ENCODE measurements at regions not wholly inside any gene's neighbourhood (a gene's known extent, or its start where the extent isn't known, plus 50 kb on each side); places are given as distances from the start of the nearest gene placed in this dataset.
"Not testable (repeated sequence)": the region's sequence is repeated elsewhere in the genome, so short reads cannot be mapped to it uniquely, and the experiment has no call there.

DNA sequence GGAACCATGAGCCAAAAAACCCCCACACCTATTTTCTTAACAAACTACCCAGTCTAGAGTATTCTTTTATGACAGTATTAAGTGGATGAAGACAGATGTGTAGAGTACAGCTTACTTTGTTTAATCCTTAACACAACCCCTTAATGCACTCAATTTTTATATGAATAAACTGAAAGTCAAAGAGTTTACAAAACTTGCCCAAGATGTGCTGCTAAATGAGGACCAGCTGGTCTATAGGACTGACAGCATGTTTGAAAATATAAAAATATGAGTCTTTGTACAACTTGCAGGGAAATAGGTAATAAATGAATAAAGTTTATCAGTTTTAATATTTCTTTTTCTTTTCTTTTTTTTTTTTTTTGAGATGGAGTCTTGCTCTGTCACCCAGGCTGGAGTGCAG lies 102.3 kb downstream of the ZFY start:
- DNase-seq: no peak
- ATAC-seq: no peak
- intact Hi-C loops (cut with DNase I, micrococcal nuclease): no loop called here

DNA sequence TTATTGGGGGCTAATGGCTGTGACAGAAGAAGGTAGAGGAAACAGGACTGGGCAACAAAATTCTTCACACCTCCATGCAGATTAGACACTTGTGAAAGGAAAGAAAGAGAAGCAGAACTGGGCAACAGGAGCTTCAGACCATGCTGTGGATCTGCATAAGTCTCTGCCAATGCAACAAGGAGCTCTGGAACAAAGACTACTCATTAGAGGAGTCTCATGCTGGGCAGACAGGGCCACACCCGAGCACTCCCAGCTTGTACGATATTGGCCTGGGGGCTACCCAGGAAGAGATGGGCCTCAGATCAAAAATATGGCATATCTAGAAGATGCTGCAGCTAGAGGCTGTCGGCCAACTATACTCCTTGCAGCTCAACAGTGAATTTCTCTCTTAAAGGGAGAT lies 105.2 kb downstream of the ZFY start:
- DNase-seq (no peak), ATAC-seq (no peak)
- intact Hi-C loops (cut with DNase I, micrococcal nuclease): no loop called here

DNA sequence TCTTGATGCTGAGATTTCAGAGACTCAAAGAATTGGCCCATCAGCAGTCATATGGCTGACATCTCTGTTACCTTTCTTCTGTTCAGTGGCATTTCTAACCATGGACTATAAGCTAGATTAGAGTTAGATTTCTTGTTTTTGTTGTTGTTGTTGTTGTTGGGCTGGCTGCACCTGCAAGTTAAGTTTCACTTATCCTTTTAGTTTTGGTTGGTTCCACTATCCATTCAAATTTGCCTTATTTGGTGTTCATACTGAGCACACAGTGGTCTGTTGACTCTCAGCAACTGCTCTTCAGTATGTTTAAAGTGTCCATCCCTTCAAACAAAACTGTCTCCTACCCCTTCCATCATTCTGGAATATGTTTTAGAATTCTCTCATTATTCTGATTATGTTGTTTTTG lies 106.8 kb downstream of the ZFY start:
- no peak for DNase-seq
- ATAC-seq: no peak
- intact Hi-C loops (cut with DNase I, micrococcal nuclease): no loop called here

DNA sequence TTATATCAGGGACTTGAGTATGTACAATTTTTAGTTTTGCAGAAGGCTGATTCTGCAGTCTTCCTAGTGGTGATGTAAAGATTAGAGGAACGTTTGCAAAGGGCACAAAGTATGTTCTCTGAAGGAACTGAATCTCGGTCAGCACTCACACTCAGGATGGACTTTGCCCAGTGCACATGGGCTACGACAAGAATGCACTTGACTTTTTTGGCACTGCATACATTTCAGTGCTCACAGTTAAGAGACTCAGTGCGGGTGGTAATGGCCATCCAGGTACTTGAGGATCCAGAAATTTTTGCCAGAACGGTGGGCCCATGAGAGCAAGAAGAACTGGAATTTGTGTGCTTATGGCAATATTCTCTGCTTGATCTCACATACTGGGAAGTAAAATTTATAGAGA lies 107.7 kb downstream of the ZFY start:
- ATAC-seq (no peak), DNase-seq (no peak)

DNA sequence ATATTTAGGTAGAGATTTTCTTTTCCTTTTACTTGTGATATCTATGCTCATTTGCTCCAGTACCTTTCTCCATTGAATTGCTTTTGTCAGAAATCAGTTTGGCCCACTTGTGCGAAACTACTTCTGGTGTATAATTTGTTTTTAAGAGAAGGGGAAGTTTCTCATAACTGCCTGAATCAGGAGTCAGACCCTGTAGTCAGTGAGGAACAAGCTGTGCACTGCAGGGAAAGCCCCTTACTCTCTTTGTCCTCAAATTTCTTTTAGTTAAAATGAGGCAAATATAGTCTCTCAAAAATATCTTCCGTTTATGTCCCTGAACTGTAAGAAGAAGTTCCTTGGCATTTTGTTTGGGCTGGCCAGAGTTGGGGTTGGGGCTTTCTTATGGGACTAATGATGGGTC lies 109.9 kb downstream of the ZFY start:
- no peak for DNase-seq
- ATAC-seq: no peak
- intact Hi-C loops (cut with DNase I, micrococcal nuclease): no loop called here

More for the DNA sequence above, 107.7 kb downstream of the ZFY start:
- intact Hi-C loops (cut with DNase I, micrococcal nuclease): no loop called here

DNA sequence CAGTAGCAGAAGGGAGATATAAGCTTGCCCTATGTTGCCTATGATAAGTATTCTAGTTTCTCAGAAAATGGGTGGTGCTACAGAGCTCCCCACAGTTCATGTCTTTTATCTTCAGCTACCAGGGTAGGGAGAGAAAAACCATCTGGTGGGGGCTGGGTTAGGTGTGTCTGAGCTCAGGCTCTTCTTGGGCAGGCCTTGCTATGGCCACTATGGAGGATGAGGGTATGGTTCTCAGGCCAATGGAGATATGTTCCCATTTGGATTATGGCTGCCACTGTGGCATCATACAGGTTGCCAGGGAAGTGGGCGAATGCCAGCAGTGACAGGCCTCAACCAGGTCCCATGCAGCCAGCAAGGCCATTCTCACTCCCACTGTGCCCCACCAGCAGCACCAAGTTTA lies 120.3 kb downstream of the ZFY start:
- not testable (repeated sequence) for ATAC-seq

DNA sequence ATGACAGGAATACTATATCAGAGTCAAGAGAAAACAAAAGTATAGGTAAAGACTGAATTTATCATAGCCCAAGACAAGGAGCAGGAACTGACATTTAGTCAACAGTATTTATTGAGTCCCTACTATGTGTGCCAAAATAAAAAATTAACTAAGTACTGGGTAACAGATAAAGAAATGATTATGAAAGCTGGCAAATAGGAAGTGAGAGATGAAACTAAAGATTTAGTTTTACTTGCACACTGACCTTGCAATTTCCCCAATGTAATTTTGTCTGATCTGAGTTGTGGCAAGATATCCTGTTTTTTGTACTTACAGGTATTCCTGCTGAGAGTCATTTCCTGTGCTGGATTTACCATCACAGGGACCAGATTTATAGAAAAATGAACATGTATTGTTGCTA lies 123.2 kb downstream of the ZFY start:
- intact Hi-C loops (cut with DNase I, micrococcal nuclease); ATAC-seq; DNase-seq: not testable (repeated sequence)

More for the DNA sequence above, 120.3 kb downstream of the ZFY start:
- intact Hi-C loops (cut with DNase I, micrococcal nuclease); DNase-seq: not testable (repeated sequence)

DNA sequence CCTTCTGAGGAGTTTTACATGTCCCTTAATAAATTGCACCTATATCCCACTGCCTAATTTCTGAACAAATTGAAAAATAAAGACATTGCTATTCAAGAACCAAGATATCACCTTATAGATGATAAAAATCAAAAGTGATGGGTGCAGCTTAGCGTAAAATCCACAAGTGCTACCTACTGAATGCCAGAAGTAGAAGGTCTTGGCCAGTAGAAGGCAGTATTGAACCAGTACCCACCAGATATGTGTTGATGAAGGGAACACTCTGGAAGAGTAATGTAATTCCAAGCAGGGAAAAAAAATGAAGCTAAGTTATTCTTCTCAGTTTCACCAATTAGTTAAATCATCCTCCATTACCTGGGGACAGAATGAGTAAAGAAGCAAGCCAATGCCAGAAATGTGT lies 125.5 kb downstream of the ZFY start:
- DNase-seq; ATAC-seq; intact Hi-C loops (cut with DNase I, micrococcal nuclease): not testable (repeated sequence)

DNA sequence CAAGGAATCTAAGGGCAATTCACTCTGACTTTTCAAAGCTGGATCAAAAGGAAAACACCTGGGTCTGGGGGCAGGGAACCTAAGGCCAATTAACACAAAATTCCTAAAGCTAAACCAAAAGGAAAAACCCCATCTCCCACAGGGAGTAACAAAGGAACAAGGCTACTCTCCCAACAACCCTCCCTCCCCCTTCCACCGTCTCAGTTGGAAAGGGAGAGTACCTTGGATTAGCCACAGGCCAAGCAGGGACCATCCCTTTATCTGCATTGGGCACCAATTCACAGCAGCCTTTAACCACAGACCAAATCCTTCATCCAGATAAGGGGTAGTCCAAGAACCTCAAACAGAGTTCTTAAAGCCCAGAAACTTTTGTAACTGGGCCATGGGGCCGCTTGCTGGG lies 153.0 kb downstream of the ZFY start:
- intact Hi-C loops (cut with DNase I, micrococcal nuclease); DNase-seq; ATAC-seq: not testable (repeated sequence)

DNA sequence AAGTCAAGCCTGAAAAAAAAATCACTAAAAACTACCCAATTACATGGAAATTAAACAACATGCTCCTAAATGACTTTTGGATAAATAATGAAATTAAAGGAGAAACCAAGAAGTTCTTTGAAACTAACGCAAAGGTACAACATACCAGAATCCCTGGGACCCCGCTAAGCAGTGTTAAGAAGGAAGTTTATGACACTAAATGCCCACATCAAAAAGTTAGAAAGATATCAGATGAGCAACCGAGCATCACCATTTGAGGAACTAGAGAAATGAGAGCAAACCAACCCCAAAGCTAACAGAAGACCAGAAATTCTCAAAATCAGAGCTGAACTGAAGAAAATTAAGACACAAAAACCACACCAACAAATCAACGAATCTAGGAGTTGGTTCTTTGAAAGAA lies 173.5 kb downstream of the ZFY start:
- intact Hi-C loops (cut with DNase I, micrococcal nuclease): not testable (repeated sequence)

DNA sequence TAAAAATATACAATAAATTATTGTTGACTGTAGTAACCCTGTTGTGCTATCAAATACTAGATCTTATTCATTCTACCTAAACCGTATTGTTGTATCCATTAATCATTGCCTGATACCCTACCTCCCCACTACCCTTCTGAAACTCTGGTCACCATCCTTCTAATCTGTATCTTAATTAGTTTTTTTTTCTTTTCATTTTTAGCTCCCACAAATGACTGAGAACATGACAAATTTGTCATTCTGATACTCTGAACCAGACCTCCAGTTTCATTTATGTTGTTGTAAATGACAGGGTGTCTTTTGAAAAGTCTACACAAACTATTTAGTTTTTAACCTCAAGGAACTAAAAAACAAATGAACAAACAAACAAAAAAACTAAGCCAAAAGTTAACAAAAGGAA lies 185.1 kb downstream of the ZFY start:
- ATAC-seq; DNase-seq; intact Hi-C loops (cut with DNase I, micrococcal nuclease): not testable (repeated sequence)

More for the DNA sequence above, 173.5 kb downstream of the ZFY start:
- not testable (repeated sequence) for DNase-seq, ATAC-seq

DNA sequence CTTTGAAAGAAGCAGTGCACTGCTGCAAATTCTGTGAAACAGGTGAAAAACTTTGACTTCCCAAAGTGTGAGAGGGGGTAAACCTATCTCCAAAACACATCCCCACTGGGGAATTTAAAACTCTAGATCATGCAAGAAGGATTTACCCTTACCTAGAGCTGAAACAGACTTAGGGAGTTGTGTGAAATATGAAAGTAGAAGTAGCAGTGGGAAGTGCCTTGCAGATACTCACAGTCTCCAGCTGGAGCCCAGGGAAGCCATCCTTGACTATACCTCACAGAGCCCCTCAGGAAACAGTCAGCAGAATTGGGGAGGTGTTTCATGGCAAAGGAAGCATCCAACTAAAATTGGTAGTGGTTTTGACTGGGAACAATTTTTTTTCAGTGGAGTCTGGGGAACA lies 185.5 kb downstream of the ZFY start:
- DNase-seq; ATAC-seq; intact Hi-C loops (cut with DNase I, micrococcal nuclease): not testable (repeated sequence)

DNA sequence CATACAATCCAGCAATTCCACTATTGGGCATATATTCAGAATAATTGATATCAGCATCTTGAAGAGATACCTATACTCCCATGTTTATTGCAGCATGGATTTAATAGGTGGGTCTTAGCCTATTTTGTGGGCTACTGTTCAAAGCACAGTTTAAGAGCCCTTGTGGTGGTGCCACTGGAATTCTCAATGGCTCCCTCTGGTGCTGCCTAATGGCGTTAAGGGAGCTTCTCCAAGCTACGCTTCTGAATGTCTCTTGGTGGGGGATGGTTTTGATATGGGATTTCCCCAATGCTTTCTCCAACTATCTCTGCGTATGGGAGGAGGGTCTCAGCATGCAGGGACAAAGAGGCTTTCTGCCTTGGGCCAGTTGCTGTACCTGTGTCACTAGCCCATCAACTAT lies 188.3 kb downstream of the ZFY start:
- ATAC-seq; DNase-seq; intact Hi-C loops (cut with DNase I, micrococcal nuclease): not testable (repeated sequence)

DNA sequence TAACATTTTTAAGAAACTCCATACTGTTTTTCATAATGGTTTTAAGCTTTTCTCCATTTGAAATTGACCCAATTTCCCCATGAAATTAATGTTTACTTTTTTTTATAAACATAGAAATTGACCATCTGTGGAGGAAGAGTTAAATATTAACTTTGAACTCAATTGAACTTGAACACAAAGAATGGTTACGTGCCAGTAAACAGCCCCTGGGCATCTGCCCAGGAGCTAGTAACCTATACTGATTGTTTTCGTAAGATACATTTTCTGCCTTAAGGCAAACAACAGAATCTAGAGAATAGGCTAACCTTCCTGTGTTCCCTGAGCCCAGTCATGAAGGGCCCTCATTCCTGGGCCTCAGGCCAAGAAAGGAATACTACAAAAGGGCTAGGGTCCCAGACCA lies 235.9 kb downstream of the ZFY start:
- intact Hi-C loops (cut with DNase I, micrococcal nuclease); ATAC-seq: not testable (repeated sequence)
- DNase-seq: peak in 1 of 2 donors; percentile 9

DNA sequence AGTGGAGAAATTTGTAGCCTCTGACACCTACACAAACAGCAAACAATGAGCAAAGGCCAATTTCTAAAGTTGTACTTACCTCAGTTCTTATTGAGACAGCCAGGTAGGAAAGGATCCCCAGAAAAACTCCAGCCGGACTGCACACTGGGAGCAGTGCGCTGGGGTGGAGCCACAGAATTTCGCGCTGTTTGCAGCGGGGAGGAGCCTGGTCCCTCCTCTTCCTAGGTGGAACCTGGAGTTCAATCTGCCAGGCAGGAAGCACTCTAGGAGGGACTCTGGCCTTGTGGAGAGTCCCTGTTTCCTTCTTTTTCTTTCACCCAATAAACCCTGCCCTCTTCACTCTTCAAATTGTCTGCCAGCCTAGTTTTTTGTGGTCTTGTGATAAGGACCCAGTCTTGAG lies 259.9 kb downstream of the ZFY start:
- intact Hi-C loops (cut with DNase I, micrococcal nuclease); ATAC-seq; DNase-seq: not testable (repeated sequence)

DNA sequence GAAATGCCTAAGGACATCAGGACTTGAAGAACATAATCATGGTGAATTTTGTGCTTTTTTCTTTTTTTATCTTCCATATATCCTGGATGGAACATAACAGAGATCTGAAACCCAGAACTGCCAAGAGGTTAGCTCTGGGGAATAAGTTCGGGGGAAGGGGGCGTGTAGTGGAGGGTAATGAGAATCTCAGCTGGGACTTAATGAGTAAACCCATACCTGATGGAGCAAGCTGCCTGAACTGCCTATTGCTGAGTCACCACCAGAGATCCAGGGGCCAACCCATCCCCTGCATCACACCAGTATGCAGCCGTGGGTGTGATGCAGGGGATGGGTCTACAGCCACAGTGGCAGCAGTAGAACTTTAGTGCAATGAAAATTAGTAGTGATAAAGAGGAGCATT lies 267.1 kb downstream of the ZFY start:
- DNase-seq; intact Hi-C loops (cut with DNase I, micrococcal nuclease); ATAC-seq: not testable (repeated sequence)

DNA sequence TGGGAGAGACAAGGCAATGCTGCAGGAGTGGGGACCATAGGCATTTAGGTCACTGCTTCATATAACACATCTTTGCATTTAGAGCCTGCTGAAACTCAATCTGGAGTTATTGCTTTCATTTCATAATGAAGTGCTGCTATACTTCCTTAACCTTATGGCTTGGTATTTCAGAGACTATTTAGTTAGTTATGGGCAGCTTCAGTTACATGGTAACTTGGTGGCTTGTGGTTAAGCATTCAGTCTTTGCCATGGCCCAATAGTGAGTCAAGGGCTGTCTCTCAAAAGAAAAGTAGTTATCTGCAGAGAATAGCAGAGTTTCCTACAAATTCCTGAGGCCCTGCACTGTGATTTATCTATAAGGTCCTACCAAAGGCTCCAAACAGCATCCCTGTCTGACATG lies 271.6 kb downstream of the ZFY start:
- DNase-seq; ATAC-seq; intact Hi-C loops (cut with DNase I, micrococcal nuclease): not testable (repeated sequence)

DNA sequence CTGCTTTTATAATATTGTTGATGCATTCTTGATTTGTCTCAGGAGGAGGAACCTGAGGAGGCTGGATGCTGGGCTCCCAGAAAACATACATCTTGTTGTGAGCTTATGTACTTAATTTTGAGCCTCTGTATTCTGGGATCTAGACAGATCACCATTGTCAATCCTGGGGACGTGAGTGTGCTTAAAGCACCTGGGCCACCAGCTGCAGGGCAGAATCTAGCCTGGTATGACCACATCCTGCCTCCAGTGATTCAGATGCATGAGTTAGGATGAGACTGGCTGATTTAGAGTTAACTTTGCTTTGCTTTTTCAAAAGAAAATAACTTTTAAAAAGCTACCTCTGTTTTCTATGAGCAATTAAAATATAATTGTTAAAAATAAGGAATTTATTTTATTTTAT lies 278.0 kb downstream of the ZFY start:
- ATAC-seq; intact Hi-C loops (cut with DNase I, micrococcal nuclease); DNase-seq: not testable (repeated sequence)

DNA sequence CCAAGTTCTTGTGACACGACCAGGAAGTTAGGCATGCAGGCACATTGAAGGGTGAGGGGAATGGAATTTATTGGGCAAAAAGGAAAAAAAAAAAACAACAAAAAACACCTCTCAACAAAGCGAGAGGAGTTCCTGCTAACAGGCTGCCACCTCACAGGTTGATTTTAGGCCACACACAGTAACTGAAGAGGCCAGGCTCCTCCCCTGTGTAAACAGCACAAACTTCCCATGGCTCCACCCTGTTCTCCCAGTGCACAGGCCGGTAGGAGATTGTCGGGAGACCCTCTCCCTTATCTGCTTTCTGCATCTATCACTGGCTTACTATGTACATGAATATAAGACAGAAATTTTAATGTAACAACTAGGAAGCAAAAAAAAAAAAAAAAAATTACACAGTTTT lies 283.0 kb downstream of the ZFY start:
- ATAC-seq; intact Hi-C loops (cut with DNase I, micrococcal nuclease); DNase-seq: not testable (repeated sequence)

DNA sequence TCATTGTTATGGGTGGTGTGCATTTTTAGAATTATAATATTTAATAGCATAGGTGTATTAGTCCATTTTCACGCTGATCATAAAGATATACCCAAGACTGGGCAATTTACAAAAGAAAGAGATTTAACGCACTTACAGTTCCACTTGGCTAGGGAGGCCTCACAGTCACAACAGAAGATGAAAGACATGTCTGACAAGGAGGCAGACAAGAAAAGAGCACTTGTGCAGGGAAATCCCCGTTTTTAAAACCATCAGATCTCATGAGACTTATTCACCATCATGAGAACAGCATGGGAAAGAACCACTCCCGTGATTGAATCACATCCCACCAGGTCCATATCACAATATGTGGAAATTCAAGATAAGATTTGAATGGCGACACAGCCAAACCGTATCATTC lies 283.4 kb downstream of the ZFY start:
- intact Hi-C loops (cut with DNase I, micrococcal nuclease); DNase-seq; ATAC-seq: not testable (repeated sequence)

DNA sequence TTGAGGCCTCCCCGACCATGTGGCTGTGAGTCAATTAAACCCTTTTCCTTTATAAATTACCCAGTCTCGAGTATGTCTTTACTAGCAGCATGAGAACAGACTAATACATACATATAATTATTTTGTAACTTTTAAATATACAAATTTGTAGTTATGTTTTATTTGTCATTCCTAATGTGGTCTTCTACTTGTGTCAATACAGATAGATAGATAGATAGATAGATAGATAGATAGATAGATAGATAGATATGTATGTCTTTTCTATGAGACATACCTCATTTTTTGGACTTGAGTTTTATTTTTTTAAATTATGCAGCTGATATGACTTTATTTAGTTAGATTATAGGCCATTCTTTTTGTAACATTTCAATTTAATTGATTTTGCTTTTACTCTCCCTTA lies 316.0 kb upstream of the TGIF2LY start:
- DNase-seq; ATAC-seq; intact Hi-C loops (cut with DNase I, micrococcal nuclease): not testable (repeated sequence)
